Suprapubic skin (tissue), 4 donors: ENCODE measurements at regions not wholly inside any gene's neighbourhood (a gene's known extent, or its start where the extent isn't known, plus 50 kb on each side); places are given as distances from the start of the nearest gene placed in this dataset.

ENCODE experiments used
- POLR2A ChIP-seq, 2 donors: fragments of 450-650 bp; IDR thresholded peaks; one replicate each; pipeline ENCODE4 v1.6.1; 2017; ENCODE audit warnings: antibody characterized with exemption in 2 of 2, mild to moderate bottlenecking in 2 of 2, moderate library complexity in 2 of 2
- POLR2AphosphoS5 ChIP-seq, 3 donors: sonication (generic); formaldehyde crosslinking; IDR thresholded peaks; one replicate each; pipeline ENCODE4 v1.6.1; 2017; ENCODE audit warnings: antibody characterized with exemption in 3 of 3
- TF ChIP-seq, protein P1 (sequence below), 2 donors: fragments of 200-600 bp in 1 of 2; fragments of 450-650 bp in 1 of 2; sonication (generic) in 1 of 2; IDR thresholded peaks; one replicate each; pipeline ENCODE4 v1.5.1; 2016 to 2019; ENCODE audit warnings: antibody characterized with exemption in 2 of 2, mild to moderate bottlenecking in 1 of 2, moderate library complexity in 1 of 2

DNA sequence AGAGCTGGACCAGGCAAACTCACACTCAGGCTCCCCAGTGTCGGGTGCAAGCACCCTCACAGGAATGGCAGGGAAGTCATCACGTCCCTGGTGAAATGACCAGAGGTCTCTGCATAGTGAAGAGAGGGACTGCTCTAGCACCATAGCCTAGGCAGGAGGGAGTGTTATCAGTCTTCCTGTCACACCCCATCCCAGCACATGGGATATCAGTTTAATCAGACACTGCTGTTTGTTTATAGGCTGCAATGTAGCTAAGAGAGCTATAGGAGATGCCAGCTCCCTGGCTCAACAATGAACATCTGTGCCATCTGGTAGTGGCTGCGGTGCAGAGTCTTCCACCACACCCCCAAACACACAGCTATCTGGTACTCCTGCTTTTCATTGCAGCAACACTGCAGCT lies 776.6 kb downstream of the ZNF385D start:
- no peak for TF ChIP-seq POLR2AphosphoS5 (IDR thresholded peaks at IDR 0.05)
- TF ChIP-seq, protein P1, sequence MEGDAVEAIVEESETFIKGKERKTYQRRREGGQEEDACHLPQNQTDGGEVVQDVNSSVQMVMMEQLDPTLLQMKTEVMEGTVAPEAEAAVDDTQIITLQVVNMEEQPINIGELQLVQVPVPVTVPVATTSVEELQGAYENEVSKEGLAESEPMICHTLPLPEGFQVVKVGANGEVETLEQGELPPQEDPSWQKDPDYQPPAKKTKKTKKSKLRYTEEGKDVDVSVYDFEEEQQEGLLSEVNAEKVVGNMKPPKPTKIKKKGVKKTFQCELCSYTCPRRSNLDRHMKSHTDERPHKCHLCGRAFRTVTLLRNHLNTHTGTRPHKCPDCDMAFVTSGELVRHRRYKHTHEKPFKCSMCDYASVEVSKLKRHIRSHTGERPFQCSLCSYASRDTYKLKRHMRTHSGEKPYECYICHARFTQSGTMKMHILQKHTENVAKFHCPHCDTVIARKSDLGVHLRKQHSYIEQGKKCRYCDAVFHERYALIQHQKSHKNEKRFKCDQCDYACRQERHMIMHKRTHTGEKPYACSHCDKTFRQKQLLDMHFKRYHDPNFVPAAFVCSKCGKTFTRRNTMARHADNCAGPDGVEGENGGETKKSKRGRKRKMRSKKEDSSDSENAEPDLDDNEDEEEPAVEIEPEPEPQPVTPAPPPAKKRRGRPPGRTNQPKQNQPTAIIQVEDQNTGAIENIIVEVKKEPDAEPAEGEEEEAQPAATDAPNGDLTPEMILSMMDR (IDR thresholded peaks at IDR 0.05): no peak
- no peak for TF ChIP-seq POLR2A (IDR thresholded peaks at IDR 0.05)
